Inflammatory macrophage (primary cell): ENCODE measurements at regions not wholly inside any gene's neighbourhood (a gene's known extent, or its start where the extent isn't known, plus 50 kb on each side); places are given as distances from the start of the nearest gene placed in this dataset.
"Not testable (repeated sequence)": the region's sequence is repeated elsewhere in the genome, so short reads cannot be mapped to it uniquely, and the experiment has no call there.

Experiments used
- DNase-seq, 2 donors: peaks; one replicate each; pipeline ENCODE4 v3.0.0-alpha.2; 2020 to 2022

GRCh38 chr6:74574794-74575193, 631.1 kb downstream of the COL12A1 start:
- DNase-seq, result no peak

GRCh38 chr6:74573613-74574012, 632.2 kb downstream of the COL12A1 start:
- no peak for DNase-seq

- no peak for DNase-seq
Observed at GRCh38 chr6:74570044-74570443, 635.8 kb downstream of the COL12A1 start.

GRCh38 chr6:74568861-74569260, 637.0 kb downstream of the COL12A1 start:
- no peak for DNase-seq

- DNase-seq, result not testable (repeated sequence)
Observed at GRCh38 chr6:74567923-74568290, 637.9 kb downstream of the COL12A1 start.

GRCh38 chr6:74567281-74567922, 638.5 kb downstream of the COL12A1 start:
- DNase-seq, result no peak

GRCh38 chr6:74557236-74557635, 648.6 kb downstream of the COL12A1 start:
- DNase-seq, result no peak

- DNase-seq, result no peak
Observed at GRCh38 chr6:74554041-74554440, 651.8 kb downstream of the COL12A1 start.

GRCh38 chr6:74551896-74552295, 654.0 kb downstream of the COL12A1 start:
- no peak for DNase-seq

GRCh38 chr6:74550821-74551220, 655.0 kb downstream of the COL12A1 start:
- no peak for DNase-seq

GRCh38 chr6:74549746-74550145, 656.1 kb downstream of the COL12A1 start:
- no peak for DNase-seq

GRCh38 chr6:74534465-74535211, 671.2 kb downstream of the COL12A1 start:
- no peak for DNase-seq

GRCh38 chr6:74519163-74519562, 686.7 kb downstream of the COL12A1 start:
- no peak for DNase-seq

- no peak for DNase-seq
Observed at GRCh38 chr6:74518035-74518434, 687.8 kb downstream of the COL12A1 start.

GRCh38 chr6:74510878-74511277, 695.0 kb downstream of the COL12A1 start:
- no peak for DNase-seq

GRCh38 chr6:74507649-74508048, 698.2 kb downstream of the COL12A1 start:
- DNase-seq, result no peak

GRCh38 chr6:74505391-74505790, 700.5 kb downstream of the COL12A1 start:
- no peak for DNase-seq

- DNase-seq, result no peak
Observed at GRCh38 chr6:74504941-74505340, 700.9 kb downstream of the COL12A1 start.

- DNase-seq, result no peak
Observed at GRCh38 chr6:74492587-74492986, 713.3 kb downstream of the COL12A1 start.

GRCh38 chr6:74491844-74492374, 713.9 kb downstream of the COL12A1 start:
- DNase-seq, result no peak

- not testable (repeated sequence) for DNase-seq
Observed at GRCh38 chr6:74488726-74489125, 717.1 kb downstream of the COL12A1 start.

- DNase-seq, result no peak
Observed at GRCh38 chr6:74482180-74482579, 723.7 kb downstream of the COL12A1 start.

GRCh38 chr6:74480561-74480960, 725.3 kb downstream of the COL12A1 start:
- no peak for DNase-seq

- DNase-seq, result no peak
Observed at GRCh38 chr6:74479960-74480359, 725.9 kb downstream of the COL12A1 start.
